GM19043 (cell line): ENCODE measurements at regions not wholly inside any gene's neighbourhood (a gene's known extent, or its start where the extent isn't known, plus 50 kb on each side); places are given as distances from the start of the nearest gene placed in this dataset.
A peak's percentile ranks its signal among the peaks of the same experiment; 100 is the strongest.

Experiments
- ATAC-seq: cut with Tn5 transposase; IDR thresholded peaks from one replicate; pipeline ENCODE4 v1.9.1; 2021; ENCODE audit warnings: low read depth; ENCODE audit not compliant: unreplicated experiment

DNA sequence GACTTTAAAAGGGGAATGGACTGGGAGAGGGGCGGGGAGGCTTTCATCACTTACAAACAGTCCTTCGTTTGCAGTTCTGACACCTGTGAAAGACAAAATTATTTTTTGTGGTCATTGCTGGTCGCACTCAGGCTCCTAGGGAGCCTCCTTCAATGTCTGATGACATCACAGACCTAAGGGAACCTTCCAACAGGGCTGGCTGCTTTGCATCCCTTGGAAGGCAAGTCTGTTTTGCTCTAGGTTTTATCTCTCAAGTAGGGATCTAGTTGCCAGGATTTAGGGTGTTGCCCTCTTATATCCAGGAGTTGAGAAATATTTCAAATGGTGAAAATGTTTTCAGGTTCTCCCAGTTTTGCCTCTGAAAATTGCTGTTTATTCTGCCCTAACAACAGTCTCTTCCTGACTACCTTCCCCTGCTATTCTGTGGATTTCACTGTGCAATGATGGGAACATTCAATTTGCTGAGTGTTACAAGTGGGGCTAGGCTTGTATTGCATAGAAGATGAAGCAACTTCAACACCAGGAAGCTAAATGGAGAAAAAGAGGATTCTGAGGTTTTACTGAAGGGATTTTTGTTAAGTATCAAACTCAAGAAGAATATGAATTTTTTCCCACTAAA is 75.9 kb upstream of the ARRDC4 start:
- ATAC-seq: no peak

DNA sequence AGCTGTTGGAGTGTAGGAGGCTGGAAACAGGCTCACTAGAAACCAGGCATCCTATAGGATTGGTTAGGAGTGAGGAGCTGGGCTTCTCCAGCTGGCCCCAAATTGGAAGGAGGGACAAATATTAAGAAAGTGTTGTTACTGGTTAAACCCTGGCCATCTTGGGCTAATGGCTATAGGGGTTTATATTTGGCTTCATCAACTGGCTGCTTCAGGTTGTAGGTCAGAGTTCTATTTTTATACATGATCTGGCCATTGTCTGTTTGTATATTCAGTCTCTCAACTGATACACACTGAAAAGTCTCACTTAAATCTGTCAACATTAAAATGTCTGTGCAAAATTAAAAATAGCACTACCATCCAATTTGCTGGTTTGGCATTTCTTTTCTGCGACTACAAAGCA is 70.2 kb upstream of the ARRDC4 start:
- ATAC-seq: no peak

DNA sequence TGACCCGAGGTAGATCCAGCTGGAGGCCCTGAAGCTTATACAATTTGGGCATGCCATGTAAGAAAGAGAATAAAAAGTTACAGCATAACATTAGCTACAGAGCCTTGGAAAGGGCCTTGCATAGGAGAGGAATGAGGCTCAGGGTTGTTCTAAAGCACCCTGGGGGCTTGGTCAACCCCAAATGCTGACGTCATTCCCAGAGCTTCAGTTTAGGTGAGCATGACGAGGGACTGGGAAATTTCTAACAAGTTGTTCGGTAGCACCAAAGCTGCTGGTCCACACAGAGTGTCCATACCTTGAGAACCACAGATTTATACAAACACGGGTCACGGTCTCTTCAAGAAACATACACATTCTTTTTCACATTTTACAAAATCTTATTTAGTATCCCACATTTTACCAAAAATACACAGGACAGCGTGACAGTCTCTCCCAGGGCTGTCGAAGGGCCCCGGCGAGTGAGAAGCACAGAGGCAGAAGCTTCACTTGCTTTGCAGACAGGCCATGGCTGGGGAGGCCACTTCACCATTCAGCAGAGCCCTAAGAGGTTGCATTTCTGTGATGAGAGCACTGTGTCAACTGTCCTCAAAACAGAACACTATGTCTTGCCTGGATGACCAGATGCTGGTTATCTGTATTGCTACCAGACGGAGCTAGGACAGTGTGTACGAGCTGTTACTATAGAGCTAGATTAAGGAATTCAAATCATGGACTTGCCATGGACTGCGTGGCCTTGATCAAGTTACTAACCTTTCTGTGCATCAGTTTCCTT is 68.2 kb upstream of the ARRDC4 start:
- ATAC-seq: no peak

DNA sequence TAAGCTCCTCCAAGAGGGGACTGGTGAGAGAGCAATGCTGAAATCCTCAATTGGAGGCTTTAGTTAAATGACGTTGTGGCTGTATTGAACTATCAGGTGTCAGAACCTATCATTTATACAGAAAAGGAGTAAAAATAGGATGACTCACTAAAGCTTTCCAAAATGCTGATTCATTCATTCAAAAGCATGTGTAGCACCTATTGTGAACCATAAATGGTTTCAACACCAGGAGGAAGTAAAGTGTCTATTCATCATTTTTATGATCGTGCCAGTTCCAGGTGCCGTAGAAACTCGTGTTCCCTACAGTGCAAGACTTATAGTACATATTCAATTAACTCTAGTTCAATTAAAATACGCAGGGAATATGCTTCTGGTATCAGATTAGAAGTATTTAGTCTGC is 66.5 kb upstream of the ARRDC4 start:
- no peak for ATAC-seq

GRCh38 chr15:97899981-97900380 is 60.5 kb upstream of the ARRDC4 start:
- ATAC-seq: no peak

DNA sequence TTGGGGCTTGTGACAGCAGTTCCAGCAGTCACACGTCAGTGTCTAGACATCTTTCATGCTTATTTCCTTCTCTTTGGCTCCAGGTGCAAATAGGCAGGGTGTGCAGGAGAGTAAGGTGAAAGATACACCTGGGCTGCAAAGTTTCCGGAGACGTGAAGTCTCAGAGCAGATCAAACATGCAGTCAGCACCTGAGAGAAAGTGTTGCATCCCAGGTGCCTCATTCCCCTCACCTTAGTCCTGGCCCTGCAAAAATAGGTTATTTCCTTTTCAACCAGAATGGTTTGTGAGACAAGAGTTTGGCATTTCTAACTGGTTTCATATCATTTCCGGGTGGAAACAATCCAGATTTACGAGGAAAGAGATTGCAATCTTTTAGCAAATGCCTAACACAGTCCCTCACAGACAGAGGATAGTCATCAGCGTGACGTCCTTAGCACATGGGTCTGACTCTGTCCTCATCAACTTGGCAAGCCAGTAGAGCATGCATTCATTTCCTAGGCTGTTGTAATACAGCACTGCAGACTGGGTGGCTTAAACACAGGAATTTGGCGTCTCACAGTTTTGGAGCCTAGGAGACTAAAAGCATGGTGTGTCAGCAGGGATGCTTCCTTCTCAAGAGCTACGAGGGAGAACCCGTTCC is 58.2 kb upstream of the ARRDC4 start:
- ATAC-seq: no peak

DNA sequence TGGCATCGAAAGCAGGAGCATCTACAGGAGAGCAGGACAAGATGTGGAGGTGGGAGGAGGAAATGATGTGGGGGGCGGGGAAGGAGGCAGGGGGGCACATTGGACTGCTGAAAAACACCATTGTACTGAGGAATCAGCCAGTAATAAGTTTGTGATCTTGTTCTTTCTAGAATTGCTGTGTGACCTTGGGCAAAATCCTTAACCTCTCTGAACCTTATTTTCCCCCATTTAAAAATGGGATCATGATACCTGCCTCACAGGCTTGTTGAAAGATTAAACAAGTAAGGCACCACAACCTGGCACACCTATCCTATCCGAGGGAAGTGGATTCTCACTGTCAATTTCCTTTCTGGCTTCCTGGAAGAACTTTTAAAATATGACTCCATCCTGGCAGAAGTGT is 56.9 kb upstream of the ARRDC4 start:
- ATAC-seq: no peak

DNA sequence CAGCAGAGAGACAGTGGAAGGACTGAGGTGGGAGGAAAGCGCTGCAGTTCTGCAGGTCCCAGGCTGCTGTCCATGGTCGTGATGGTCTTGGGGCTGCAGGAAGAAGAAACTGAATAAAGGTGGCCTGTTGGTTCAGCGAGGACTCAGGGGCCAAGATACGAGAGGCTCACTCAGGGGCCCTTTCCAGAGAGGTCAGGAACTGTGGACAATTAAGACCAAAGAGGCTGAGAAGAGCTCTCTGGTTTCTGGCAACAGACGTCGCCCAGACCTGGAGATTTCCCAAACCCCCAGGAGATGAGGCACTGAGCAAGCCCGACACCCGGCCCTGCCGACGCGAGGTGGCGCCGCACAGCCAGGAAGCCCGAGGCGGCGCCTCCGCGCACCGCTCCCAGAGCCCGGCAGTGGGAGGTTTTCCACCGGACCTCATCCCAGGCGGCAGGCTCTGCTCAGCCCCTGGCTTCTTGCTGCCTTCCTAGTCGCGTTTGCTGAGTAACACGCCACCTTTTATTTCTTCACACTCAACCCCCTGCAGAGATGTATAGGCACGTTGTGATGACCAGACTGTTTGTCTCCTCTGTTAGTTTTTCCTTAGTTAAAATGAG is 56.4 kb upstream of the ARRDC4 start:
- ATAC-seq: no peak

GRCh38 chr15:97909291-97909891 is 51.1 kb upstream of the ARRDC4 start:
- peak; percentile 93 for ATAC-seq
